Cardiac fibroblast (primary cell): ENCODE measurements at regions not wholly inside any gene's neighbourhood (a gene's known extent, or its start where the extent isn't known, plus 50 kb on each side); places are given as distances from the start of the nearest gene placed in this dataset.

Experiments used
- DNase-seq, 2 donors: peaks; one replicate each; pipeline versions ENCODE4 v3.0.0 to v3.0.0-alpha.2; 2010; ENCODE audit warnings: low read depth in 2 of 2
- H3K4me3 ChIP-seq, 2 donors: replicated peaks in 1 of 2; 1 replicate in 1 of 2; 2 replicates in 1 of 2; pipeline ENCODE4 v1.5.1; 2011; ENCODE audit warnings: low read depth in 2 of 2, low read length in 2 of 2, mild to moderate bottlenecking in 2 of 2, moderate library complexity in 1 of 2
- TF ChIP-seq, protein P1 (sequence below): IDR thresholded peaks from one replicate; pipeline ENCODE4 v1.5.1; 2011; ENCODE audit warnings: low read depth, mild to moderate bottlenecking, low read length, inconsistent platforms

DNA sequence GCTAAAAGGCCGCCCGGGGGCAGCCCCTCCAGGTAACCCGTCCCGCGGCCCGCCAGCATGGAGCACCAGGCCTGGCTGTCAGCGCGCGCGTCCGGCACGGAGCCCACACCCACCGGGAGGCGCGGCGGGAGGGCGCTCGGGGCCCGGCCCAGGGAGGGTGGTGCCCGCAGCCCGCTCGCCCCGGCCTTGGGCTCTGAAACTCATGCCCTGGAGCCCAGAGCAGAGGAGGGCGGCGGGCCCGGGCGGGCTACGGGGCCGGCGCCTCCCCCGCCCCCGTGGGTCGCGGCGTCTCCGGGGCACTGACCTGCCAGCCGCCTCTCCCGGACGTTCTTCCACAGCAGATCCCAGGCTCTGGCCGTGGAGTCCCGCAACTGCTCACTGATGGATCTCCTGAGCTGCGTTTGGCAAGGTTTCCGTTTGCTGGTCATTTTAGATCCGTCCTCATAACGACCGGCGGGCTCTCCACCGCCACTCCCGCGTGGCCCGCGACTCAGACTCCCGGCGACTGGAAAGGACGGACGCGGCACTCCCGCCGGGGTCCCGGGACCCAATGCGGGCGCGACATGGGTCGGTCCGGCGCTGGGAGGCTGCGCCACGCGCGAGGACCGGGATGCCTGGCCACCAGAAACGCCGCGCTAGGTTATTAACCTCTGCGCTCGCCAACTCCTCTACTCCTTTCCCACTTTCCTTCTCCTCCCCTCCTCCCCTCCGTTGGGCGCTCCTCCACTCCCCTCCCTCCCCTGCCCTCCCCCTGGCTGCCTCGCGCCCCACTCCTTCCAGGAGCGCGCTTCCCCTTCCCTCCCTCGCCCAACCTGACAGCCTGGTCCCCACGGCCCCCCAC, 64.7 kb upstream of the STARD13 start:
- TF ChIP-seq, protein P1, sequence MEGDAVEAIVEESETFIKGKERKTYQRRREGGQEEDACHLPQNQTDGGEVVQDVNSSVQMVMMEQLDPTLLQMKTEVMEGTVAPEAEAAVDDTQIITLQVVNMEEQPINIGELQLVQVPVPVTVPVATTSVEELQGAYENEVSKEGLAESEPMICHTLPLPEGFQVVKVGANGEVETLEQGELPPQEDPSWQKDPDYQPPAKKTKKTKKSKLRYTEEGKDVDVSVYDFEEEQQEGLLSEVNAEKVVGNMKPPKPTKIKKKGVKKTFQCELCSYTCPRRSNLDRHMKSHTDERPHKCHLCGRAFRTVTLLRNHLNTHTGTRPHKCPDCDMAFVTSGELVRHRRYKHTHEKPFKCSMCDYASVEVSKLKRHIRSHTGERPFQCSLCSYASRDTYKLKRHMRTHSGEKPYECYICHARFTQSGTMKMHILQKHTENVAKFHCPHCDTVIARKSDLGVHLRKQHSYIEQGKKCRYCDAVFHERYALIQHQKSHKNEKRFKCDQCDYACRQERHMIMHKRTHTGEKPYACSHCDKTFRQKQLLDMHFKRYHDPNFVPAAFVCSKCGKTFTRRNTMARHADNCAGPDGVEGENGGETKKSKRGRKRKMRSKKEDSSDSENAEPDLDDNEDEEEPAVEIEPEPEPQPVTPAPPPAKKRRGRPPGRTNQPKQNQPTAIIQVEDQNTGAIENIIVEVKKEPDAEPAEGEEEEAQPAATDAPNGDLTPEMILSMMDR = no peak
- H3K4me3 ChIP-seq = peak overlapping the region; percentile 75 to 76
- peak; percentile 50 to 56 for DNase-seq

DNA sequence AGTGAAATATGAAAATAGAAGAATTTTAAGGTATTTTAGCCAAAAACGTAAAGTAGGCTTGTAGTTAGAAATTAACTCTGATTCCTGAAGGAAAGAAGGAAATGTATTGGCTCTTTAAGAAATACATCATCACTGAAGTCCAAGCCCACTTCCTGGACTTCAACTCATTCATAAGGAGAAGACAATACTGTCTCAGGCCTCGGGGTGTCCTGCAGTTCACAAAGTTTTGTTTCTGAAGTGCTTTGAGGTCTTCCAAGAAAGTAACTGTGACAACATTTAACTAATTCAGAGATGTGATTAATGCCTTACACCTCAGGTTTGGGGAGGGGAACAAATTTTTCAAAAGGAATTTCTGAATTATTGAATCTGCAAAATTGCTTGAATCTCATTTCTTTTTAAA, 65.8 kb upstream of the STARD13 start:
- H3K4me3 ChIP-seq = peak overlapping the region in 1 of 2 donors; percentile 75
- peak; percentile 76 to 83 for DNase-seq
- TF ChIP-seq, protein P1 = peak; percentile 36

DNA sequence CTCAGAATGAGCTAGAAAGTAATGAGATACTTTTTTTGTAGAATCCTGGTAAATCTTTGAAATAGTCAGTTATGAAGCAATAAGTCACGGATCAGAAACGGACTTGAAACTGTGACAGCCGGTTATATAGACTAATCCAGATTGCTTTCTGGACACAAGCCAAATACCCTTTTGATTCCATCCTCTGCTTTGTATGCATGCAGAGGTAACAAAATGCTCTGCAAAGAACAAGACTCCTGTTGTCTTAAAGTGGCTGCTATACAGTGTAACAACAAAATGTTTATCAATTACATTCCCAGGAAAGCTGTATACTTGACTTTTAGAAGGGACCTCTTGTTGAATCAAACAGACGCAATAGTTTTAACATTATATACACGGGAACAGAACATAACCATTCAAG, 66.5 kb upstream of the STARD13 start:
- TF ChIP-seq, protein P1 = no peak
- no peak overlapping the region for H3K4me3 ChIP-seq
- no peak for DNase-seq

DNA sequence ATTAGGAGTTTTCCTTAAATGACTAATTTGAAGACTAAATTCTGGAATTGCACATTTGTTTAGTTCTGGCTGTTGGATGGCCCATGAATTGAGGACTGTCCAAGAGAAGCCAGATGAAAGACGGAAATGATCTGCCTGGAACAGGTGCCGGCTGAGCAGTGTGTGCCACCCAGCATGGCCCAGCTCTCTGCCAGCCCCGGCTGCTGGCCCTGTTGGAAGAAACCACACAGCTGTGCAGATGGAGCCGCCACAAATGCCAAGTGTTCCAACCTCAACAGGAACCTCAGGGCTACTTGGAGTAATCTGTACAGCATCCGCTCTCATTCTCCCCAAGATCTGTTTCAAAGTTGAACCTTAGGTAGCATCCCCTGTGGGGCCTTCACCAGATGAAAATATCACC, 67.0 kb upstream of the STARD13 start:
- TF ChIP-seq, protein P1 = no peak
- H3K4me3 ChIP-seq = no peak overlapping the region
- no peak for DNase-seq

DNA sequence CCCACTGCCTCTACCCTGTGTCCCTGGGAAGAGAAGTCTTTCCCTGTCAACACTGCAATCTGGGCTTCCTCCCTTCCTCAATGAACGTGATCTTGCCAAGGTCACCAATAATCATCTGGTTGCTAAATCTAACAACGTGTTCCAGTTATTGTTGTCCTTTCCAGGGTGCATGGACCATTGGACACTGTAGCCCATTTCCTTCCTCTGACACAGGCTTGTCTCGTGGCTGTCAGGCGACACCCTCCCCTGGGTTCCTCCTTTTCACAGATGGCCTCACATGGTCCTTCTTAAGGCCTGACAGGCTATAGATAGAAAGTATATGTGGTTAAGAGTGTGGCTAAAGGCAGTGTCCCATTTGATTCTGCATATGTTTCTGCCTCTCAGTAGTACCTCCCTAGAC, 67.7 kb upstream of the STARD13 start:
- no peak for DNase-seq
- H3K4me3 ChIP-seq = no peak overlapping the region
- TF ChIP-seq, protein P1 = no peak

DNA sequence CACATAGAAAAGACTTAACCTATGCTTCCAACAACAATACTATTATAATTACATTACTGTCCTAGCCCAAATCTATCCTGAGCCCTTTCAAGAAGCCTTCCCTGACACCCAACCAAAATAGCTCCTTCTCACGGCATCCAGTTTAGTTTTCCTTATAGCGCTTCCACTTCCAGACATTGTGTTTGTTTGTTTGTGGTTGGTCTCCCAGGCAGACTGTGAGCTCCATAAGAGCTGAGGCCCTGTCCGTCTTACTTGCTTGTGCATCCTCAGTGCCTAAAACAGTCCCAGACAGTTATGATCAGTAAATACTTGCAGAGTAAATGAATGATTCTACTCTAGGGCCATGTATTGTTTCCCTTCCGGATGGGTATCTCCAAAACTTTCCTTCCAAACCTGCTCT, 68.1 kb upstream of the STARD13 start:
- TF ChIP-seq, protein P1 = no peak
- DNase-seq = no peak
- H3K4me3 ChIP-seq = no peak overlapping the region
